NB4 (cell line): ENCODE measurements at regions not wholly inside any gene's neighbourhood (a gene's known extent, or its start where the extent isn't known, plus 50 kb on each side); places are given as distances from the start of the nearest gene placed in this dataset.

Experiments
- DNase-seq: peaks from one replicate; pipeline ENCODE4 v3.0.0; 2010; ENCODE audit warnings: low read depth
- H3K4me3 ChIP-seq: one replicate; pipeline ENCODE4 v1.5.1; 2011; ENCODE audit warnings: mild to moderate bottlenecking, low read depth, low read length, moderate library complexity
- MYC ChIP-seq: IDR thresholded peaks from 2 replicates; pipeline ENCODE4 v1.6.1; 2011; ENCODE audit warnings: low read depth, low read length
- POLR2A ChIP-seq: IDR thresholded peaks from 2 replicates; pipeline ENCODE4 v1.6.1; 2011; ENCODE audit warnings: mild to moderate bottlenecking; ENCODE audit not compliant: insufficient read length; ENCODE audit errors: extremely low read depth
- TF ChIP-seq, protein P1 (sequence below): IDR thresholded peaks from 2 replicates; pipeline ENCODE4 v1.6.1; 2011; ENCODE audit warnings: low read depth, low read length
- TF ChIP-seq, protein P2 (sequence below): IDR thresholded peaks from one replicate; pipeline ENCODE4 v1.5.1; 2012; ENCODE audit warnings: low read depth, low read length

DNA sequence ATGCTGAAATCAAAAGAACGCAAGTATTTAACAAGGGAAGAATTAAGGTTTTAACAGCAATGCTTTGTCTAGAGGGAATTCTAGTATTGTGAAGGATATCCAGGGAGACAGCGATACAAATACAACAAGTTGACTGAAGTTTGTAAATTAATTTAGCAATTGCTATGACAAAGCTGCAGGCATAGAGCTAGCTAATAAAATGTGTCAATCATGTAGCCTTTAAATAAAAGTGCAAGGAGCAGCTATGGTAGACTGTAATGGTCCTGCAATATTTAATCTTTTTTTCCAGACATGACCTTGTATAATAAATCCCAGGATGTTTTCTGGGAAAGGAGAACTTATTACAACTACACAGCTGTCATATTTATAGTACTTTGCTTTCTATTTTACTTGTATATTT lies 779.3 kb downstream of the SLITRK5 start:
- no peak overlapping the region for H3K4me3 ChIP-seq
- no peak for TF ChIP-seq POLR2A
- TF ChIP-seq, protein P1, sequence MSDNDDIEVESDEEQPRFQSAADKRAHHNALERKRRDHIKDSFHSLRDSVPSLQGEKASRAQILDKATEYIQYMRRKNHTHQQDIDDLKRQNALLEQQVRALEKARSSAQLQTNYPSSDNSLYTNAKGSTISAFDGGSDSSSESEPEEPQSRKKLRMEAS: no peak
- TF ChIP-seq MYC: no peak
- TF ChIP-seq, protein P2, sequence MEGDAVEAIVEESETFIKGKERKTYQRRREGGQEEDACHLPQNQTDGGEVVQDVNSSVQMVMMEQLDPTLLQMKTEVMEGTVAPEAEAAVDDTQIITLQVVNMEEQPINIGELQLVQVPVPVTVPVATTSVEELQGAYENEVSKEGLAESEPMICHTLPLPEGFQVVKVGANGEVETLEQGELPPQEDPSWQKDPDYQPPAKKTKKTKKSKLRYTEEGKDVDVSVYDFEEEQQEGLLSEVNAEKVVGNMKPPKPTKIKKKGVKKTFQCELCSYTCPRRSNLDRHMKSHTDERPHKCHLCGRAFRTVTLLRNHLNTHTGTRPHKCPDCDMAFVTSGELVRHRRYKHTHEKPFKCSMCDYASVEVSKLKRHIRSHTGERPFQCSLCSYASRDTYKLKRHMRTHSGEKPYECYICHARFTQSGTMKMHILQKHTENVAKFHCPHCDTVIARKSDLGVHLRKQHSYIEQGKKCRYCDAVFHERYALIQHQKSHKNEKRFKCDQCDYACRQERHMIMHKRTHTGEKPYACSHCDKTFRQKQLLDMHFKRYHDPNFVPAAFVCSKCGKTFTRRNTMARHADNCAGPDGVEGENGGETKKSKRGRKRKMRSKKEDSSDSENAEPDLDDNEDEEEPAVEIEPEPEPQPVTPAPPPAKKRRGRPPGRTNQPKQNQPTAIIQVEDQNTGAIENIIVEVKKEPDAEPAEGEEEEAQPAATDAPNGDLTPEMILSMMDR: no peak
- DNase-seq: no peak

DNA sequence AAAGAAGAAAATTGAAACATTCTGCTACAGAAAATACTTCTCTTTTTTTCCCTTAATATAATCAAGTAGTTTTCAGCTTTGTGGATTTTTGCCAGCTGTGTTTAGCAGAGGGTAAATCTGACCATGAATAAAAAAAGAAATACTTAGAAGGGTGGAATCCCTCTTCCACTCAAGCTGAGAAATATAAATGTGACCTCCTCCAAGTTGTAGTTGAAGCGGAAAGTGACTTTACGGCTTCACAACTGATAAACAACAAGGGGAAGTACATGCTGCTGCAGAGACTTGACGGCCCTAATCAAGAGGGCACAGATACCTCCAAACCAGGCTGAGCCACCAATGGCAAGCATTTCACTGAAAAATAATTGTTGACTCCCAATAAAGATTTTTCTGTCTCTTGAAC lies 785.0 kb downstream of the SLITRK5 start:
- DNase-seq: no peak
- TF ChIP-seq, protein P2: no peak
- TF ChIP-seq POLR2A: no peak
- no peak overlapping the region for H3K4me3 ChIP-seq

DNA sequence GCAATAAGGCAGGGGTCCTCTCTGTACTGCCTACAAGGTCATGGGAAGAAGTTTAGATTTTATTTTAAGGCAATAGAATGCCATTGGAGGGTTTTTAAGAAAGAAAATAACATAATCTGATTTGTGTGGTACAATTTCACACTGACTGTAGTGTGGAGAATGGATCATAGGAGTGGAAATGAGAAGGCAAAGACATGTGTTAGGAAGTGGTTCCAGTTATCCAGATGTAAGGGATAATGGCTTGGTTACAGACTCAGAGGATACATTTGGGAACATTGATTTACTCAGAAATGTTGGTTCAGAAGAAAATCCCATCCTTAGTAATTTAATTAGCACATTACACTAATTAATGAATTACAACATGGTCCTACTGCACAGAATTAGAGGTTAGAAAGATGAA lies 788.2 kb downstream of the SLITRK5 start:
- H3K4me3 ChIP-seq: no peak overlapping the region
- DNase-seq: no peak
- TF ChIP-seq MYC (no peak), POLR2A (no peak)
- TF ChIP-seq, protein P1: no peak
- TF ChIP-seq, protein P2: no peak

DNA sequence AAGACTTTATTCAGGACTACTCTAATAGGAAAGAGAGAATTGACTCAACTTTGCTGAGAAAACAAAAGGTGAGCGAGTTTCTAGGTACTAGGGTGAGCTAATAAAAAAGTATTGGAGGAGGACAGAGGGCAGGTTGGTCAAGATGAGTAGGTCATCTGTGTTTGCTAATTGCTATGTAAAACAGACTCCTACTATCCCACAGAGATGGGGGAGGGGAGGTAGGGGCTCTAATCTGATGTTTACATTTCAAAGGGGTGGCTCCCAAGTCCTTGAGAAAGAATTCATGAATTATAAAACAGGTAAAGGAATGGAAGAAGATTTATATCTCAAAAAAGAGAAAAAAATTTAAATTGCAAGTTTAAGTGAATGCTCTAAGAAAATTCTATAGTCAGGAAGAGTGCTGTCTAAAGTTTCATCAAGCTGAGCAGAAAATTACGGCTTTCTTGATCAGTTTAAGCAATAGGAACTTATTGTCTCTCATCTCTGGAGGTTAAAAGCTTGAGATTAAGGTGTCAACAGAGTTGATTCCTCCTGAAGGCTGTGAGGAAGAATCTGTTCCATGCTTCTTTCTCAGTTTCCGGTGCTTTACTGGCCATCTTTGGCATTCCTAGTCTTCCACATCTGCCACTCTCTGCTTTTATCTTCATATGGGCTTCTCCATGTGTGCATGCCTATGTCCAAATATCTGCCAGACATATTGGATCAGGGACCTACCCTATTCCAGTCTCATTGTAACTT lies 790.3 kb downstream of the SLITRK5 start:
- TF ChIP-seq, protein P2: no peak
- TF ChIP-seq POLR2A (no peak), MYC (no peak)
- TF ChIP-seq, protein P1: no peak
- no peak for DNase-seq
- no peak overlapping the region for H3K4me3 ChIP-seq

DNA sequence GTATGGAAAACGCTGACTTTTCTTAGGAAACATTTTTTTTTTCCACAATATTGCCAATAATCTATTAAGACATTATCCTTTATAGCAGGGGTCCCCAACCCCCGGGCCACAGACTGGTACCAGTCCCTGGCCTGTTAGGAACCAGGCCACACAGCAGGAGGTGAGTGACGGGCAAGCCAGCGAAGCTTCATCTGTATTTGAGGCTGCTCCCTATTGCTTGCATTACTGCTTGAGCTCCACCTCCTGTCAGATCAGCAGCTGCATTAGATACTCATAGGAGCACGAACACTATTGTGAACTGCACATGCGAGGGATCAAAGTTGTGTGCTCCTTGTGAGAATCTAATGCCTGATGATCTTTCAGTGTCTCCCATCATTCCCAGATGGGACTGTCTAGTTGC lies 793.7 kb downstream of the SLITRK5 start:
- TF ChIP-seq, protein P1: no peak
- TF ChIP-seq POLR2A: no peak
- no peak for TF ChIP-seq MYC
- TF ChIP-seq, protein P2: no peak
- H3K4me3 ChIP-seq: no peak overlapping the region
- no peak for DNase-seq
